Dermis blood vessel endothelial cell (primary cell): ENCODE measurements at regions not wholly inside any gene's neighbourhood (a gene's known extent, or its start where the extent isn't known, plus 50 kb on each side); places are given as distances from the start of the nearest gene placed in this dataset.
"Not testable (repeated sequence)": the region's sequence is repeated elsewhere in the genome, so short reads cannot be mapped to it uniquely, and the experiment has no call there.

ENCODE experiments used
- DNase-seq: peaks from one replicate; pipeline ENCODE4 v3.0.0; 2010

- DNase-seq, result peak; percentile 44
Observed at GRCh38 chr3:166013073-166013679, 176.0 kb upstream of the BCHE start.

- no peak for DNase-seq
Observed at GRCh38 chr3:166011771-166012170, 174.5 kb upstream of the BCHE start.

DNA sequence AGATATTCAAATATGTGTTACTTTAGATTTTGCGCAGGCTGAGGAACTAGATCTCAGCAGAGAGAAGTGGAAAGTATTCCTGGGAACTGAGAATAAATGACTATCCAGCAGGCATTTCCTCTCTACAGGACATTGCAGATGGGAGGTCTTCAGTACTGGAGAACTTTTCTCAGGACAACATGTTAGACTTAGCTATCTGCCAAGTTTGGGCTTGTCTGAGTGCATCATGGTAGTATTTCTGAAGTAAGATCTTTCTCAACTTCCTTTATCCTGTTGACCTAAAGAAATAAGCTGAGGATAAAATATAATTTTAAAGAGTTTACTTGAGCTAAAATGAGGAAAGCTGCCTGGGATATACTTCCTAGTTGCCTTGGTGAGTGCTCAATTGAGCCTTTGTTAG is 167.9 kb upstream of the BCHE start:
- no peak for DNase-seq

- DNase-seq, result no peak
Observed at GRCh38 chr3:165994293-165994692, 157.1 kb upstream of the BCHE start.

- DNase-seq, result no peak
Observed at GRCh38 chr3:165984589-165984988, 147.4 kb upstream of the BCHE start.

GRCh38 chr3:165983284-165983683 is 146.1 kb upstream of the BCHE start:
- peak; percentile 4 for DNase-seq

- DNase-seq, result no peak
Observed at GRCh38 chr3:165981318-165981717, 144.1 kb upstream of the BCHE start.

DNA sequence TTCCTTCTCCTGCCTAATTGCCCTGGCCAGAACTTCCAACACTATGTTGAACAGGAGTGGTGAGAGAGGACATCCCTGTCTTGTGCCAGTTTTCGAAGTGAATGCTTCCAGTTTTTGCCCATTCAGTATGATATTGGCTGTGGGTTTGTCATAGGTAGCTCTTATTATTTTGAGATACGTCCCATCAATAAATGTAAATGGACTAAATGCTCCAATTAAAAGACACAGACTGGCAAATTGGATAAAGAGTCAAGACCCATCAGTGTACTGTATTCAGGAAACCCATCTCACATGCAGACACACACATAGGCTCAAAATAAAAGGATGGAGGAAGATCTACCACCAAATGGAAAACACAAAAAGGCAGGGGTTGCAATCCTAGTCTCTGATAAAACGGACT is 123.6 kb upstream of the BCHE start:
- DNase-seq, result not testable (repeated sequence)

- DNase-seq, result no peak
Observed at GRCh38 chr3:165954171-165954570, 116.9 kb upstream of the BCHE start.

DNA sequence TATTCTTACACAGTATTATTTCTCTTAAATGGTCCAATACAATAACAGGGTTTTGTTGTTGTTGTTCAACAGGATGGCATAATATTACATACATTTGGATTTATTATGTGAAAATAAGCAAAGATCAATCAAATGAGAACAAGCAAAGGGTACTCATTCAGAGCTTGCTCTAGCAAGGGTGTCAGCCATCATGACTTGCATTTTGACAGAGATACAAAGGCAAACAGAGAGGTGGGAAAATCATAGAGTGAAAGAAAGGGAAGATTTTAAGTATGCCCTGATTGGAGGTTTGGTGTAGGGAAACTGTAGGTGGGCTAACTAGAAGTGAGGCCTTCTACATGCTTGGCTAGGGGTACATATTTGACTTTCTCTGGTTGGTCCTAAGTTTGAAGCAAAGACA is 109.1 kb upstream of the BCHE start:
- no peak for DNase-seq

GRCh38 chr3:165938986-165939540 is 101.8 kb upstream of the BCHE start:
- no peak for DNase-seq

- not testable (repeated sequence) for DNase-seq
Observed at GRCh38 chr3:165936081-165936480, 98.9 kb upstream of the BCHE start.

GRCh38 chr3:165924301-165924791 is 87.1 kb upstream of the BCHE start:
- DNase-seq, result not testable (repeated sequence)

DNA sequence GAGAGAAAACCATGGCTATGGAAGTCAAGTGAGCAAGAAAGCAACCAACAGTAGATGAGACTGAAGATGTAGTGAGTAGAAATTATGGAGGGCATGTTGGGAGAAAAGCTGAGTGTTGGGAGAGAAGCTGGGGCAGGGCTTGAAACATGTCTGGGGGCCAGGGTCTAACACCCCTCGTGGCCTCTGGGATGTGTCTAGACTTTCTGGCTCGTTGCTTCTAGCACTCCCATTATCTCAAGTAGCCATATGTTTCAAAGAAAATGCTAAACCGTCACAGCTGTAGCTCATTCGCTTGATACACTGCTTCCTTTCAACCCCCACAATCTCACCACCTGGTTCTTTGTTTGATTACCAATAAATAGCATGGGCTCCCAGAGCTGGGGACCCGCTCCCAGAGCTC is 83.8 kb upstream of the BCHE start:
- DNase-seq, result no peak

- no peak for DNase-seq
Observed at GRCh38 chr3:165919284-165919683, 82.1 kb upstream of the BCHE start.

- DNase-seq, result no peak
Observed at GRCh38 chr3:165918657-165918979, 81.4 kb upstream of the BCHE start.

DNA sequence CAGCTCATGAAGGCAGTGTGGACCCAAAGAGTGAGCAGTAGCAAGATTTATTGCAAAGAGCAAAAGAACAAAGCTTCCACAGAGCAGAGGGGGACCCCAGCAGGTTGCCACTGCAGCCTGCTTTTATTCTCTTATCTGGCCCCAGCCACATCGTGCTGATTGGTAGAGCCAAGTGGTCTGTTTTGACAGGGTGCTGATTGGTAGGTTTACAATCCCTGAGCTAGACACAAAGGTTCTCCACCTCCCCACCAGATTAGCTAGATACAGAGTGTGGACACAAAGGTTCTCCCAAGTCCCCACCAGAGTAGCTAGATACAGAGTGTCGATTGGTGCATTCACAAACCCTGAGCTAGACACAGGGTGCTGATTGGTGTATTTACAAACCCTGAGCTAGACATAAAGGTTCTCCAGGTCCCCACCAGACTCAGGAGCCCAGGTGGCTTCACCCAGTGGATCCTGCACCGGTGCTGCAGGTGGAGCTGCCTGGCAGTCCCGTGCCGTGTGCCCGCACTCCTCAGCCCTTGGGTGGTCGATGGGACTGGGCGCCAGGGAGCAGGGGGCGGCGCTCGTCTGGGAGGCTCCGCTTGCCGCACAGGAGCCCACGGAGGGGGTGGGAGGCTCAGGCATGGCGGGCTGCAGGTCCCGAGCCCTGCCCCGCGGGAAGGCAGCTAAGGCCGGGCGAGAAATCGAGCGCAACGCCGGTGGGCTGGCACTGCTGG is 80.9 kb upstream of the BCHE start:
- DNase-seq, result not testable (repeated sequence)

- DNase-seq, result not testable (repeated sequence)
Observed at GRCh38 chr3:165915104-165915503, 77.9 kb upstream of the BCHE start.

DNA sequence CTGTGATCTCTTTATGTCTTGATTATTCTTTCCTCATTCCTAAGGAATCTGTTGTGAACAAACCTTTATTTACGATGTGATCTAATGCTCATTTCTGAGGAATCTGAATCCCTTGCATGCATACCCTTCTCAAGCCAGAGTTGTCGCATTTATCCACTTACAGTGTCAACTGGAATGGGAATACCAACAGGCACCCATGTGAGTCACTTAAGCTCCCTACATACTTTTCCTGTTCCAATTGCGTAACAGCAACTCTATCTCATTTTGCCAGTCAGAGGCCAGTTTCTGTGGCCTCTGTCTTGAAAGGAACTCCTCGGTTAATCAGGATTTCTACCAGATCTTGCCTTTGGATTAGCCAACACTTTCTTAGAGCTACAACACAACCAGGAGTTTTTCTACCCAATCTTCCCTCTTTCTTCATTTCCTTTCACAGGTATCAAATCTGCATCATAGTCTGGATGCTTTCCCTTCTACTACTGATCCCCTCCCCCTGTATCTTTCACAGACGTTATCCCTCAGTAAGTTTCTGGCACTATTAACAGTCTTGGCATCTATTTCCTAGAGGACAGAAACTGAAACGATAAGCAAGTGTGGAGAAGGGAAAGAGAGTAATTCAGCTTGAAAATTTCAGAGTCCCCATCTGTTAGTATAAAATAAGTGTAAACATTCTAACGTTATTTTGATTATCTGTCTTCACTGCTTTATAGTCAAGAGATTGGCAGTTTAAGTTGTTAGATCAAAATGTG is 66.8 kb upstream of the BCHE start:
- DNase-seq, result no peak

DNA sequence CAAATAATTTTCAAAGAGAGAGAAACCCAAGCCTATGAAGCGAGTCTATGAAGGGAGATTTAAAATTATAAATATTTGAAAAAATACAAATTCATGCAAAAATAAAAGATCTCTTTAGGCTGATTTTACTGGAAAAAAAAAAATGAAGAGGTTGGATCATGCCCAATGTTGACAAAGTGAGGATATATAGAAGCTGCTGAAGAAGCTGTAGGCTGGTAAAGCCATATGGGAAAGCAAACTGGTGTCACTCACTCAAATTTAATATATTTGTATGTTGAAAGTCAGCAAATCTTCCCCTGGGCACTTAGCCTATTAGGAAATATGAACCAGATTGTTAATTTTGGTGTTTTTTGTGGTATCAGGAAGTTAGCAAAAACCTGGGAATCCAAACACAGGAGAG is 61.8 kb upstream of the BCHE start:
- no peak for DNase-seq

- no peak for DNase-seq
Observed at GRCh38 chr3:165897137-165897536, 59.9 kb upstream of the BCHE start.

- DNase-seq, result no peak
Observed at GRCh38 chr3:165895919-165896318, 58.7 kb upstream of the BCHE start.

DNA sequence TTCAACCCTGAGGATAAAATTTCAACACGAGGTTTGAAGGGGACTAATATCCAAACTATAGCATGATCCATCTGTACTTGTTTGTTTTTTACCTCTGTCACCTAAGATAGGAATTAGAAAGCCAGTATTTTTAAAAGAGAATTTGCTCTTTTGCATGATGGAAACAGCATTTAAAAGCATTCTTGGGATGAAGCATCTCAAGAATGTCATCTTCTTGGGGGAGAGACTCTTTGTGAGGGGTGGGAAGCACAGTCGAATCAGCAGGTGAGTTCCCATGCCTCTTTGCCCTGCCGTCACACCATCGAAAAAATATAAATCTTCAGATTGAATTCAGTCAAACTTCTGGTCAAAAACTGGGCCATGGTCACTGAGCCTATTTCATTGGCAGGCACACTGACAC is 55.3 kb upstream of the BCHE start:
- DNase-seq, result no peak
